GM21825 (cell line): ENCODE measurements at regions not wholly inside any gene's neighbourhood (a gene's known extent, or its start where the extent isn't known, plus 50 kb on each side); places are given as distances from the start of the nearest gene placed in this dataset.

ENCODE experiments used
- ATAC-seq: cut with Tn5 transposase; IDR thresholded peaks from one replicate; pipeline ENCODE4 v1.9.1; 2021; ENCODE audit warnings: mild to moderate bottlenecking, moderate library complexity; ENCODE audit not compliant: unreplicated experiment

DNA sequence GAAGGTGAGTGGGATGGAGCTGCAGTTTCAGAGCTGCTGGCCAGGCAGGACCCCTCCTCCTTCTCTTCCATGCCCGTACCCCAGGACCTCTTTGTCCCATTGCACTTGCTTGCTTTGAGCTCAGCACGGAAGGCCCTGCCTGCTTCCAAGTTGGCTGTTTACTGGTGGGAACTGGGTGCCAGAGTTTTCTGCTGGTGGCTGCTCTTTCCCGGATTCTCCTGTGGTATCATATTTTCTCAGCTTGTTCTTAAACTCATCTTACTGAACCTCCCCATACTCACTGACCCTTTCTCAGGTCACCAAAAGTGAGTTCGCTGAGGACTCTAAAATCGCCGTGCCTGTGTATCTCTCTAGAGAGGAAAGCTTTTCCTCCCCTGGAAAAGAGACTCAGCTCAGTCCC is 297.7 kb upstream of the TNP1 start:
- no peak for ATAC-seq

DNA sequence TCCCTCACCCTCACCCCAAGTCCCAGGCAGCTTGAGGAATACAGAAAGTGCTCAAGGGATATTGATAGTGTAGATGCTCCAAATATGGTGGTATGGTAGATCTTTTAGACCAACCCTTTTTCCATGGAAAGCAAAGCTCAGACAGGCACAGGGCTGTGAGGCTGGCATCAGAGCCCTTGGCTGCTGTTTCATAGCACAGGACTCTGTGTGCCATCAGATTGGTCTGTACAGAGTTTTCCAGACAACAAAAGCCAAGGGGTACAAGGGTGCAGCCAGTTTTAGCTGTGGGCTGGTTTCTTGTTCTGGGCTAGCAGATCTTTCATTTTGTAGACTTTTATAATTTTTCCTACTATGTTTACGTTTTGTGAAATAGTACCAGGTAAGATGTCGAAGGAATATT is 296.9 kb upstream of the TNP1 start:
- no peak for ATAC-seq

DNA sequence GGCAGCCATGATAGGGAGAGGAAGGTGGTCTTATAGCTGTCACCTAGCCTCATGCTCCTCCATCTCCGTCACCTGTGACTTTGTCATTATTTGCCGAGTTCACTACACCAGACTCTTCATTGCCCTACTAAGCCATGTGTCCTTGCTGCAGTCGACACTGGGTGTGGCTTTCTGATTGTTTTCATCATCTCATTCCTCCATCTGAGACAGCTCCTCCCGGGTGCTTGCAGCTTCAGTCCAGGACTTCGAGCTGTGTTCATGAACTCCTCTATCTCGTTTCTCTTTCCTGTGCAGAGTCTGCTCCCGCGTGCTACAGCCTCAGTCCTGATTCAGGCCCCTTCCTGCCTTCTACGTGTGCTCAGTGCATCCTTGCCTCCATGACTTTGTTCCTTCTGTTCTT is 295.1 kb upstream of the TNP1 start:
- ATAC-seq: no peak

DNA sequence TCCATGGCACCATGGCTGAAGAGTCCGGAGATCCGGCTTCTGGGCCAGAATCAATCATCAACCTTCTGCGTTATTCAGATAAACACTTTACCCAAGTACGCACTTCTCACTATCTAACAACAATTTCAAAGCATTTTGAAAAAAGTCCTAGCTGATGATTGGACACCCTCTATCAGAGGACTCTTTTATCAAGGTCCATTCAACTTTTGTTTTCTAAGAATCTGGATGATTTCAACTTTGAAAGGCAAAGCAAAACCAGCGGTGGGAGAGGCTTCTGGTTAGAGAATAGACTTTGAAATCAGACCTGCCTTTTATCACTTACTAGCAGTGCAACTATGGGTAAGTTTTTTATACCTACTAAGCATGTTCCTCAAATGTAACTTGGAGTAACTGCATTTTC is 293.6 kb upstream of the TNP1 start:
- no peak for ATAC-seq

DNA sequence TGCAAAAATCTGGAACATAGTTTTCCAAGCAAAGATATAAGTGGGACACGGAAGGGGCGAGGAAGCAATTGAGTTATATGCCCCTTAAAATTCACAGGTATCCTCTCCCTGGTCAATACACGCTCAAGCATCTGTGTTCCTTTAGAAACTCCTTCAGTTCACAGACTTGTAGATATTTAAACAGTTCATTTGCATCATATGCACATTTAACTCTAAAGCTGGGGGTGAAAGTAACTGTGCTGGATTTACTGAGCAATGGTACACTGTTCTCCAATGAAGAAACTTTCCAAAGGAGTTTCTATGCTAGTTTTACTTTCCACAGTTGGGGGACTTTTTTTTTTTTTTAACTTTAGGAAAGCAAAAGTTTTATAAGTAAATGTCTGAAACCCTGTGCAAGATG is 293.0 kb upstream of the TNP1 start:
- ATAC-seq: no peak

DNA sequence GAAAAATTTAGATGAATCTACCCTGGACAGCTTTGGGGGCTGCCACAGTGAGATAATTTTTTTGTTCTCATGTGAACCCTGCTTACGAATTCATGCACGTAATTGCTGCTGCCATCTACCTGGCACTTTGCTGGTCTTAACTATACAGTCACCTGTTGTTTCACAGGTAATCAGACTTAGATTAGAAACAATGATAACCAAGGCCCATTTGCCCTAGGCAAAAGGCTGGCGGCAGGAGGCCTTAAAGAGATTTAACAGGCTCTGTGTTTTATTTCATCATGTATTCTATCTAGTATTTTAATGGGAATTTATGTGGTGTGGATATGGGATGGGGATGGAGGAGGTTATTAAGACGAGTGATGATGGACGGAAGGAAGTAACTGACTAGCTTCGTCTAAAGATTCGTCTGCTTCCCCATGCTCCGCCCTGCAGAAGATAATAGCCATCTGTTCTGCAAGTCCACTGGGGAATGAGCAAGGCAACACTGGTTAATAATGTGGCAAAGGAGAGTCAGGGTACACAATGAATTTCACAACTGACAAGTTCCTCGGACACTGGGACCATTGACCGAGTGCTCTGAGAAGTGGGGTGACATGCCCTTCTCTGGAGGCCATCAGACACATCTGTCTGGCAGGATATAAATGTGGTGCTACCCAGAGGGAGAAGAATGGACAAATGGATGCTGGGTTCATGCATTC is 291.8 kb upstream of the TNP1 start:
- ATAC-seq: no peak

DNA sequence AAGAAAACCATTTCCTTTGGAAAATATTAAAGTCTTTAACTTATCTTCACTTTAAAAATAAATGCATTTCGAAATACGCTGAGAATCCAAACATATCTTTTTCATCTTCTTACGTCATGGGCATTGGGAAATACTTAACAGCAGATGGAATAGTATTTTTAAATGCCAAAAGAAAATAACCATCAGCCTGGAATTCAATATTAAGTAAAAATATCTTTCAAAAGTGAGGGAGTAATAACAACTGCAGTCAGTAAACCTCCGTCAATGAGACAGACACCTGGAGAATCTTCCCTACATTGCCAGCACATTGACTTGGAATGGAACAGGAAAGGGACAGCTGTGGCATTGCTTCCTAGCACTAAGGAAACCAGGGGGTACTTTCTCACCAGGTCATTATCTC is 290.4 kb upstream of the TNP1 start:
- no peak for ATAC-seq

DNA sequence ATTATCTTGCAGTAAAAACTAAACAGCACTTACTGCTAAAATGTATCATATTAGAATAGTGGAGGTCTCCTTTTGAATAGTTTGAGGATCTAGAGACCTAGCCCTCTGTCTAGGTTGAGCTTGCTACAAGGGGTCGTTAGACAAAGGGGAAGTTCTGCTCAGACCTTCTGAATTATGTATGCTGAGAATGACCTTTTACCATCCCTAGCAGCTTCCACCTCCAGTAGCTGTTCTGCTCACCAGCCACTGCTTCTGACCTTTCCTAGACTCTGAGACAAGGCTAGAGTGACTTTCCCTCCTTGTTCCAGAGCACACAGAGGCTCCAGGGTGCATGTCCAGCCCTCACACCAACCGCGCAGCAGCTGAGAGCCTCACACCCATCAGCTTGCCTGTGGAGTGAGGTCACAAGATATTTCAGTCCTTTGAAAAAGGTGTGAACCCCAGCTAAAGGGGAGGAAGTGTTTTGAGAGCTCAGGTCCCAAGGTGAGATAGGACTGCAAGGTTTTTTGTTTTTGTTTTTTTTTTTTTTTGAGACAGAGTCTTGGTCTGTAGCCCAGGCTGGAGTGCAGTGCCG is 289.3 kb upstream of the TNP1 start:
- ATAC-seq: no peak

DNA sequence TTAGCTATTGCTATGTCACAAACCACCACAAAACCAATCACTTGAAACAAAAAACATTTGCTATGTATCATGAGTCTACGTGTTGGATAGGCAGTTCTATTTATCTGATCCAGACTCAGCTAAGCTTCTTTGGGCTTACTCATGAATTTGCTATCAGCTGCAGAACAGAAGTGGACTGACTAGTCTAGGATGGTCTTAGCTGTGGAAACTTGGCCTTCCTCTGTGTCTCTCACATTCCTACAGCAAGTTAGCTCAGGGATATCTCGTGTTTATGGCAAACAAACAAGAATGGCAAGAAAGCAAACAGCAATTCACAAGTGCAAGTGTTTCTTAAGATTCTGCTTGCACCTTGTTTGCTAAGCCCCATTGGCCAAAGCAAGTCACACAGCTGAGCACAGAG is 288.0 kb upstream of the TNP1 start:
- no peak for ATAC-seq

DNA sequence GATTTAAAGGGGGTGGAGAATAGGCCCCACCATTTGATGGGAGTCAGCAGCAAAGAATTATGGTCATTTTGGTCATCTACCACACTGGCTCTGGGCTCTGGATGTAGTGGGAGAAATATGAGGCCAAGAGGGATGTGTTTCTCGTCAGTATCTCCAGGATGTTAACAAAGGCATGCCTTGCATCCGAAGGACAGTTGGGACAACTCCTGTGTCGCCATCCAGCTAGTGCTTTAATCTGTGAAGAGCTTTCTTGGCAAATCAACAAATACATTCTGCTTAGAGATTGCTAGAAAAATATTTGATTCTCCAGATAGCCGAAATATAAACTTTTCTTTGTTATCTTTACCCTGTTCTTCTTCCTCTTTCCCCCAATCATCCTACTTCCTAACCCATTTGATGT is 287.1 kb upstream of the TNP1 start:
- no peak for ATAC-seq

DNA sequence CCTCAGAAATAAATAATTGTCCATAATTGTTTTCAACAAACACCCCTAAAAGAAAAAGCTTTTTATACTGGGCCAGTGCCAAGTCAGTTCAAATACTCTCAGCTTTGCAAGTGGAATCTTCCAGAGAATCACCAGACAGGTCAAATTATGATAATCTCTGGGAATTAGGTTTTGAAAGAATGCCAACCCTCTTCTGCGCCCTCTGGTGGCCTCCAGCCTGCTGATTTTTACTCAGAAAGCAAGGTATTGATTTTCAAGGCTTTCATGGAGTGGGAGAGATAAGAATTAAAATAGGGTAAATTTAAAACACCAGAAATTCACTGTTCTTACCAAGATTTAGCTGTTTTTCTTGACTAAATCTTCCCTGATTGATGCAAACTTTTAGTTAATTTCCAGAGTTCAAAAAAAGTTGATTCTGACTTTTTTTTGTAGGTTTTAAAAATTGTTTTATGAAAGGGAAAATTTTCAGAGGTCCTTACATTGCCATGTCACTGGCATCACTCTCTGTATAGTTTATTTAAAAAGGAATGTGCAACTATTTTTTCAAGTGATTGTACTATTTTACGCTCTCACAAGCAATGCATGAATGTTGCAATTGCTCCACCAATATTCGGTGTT is 282.9 kb upstream of the TNP1 start:
- ATAC-seq: no peak

DNA sequence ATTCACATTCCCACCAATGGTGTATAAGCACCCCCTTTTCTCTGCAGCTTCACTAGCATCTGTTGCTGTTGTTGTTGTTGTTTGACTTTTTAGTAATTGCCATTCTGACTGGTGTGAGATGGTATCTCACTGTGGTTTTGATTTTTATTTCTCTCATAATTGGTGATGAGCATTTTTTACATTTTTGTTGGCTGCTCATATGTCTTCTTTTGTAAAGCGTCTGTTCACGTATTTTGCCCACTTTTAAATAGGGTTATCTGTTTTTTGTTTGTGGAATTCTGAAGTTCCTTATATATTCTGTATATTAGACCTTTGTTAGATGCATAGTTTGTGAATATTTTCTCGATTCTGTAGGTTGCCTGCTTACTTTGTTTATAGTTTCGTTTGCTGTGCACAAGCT is 278.4 kb upstream of the TNP1 start:
- ATAC-seq: no peak

DNA sequence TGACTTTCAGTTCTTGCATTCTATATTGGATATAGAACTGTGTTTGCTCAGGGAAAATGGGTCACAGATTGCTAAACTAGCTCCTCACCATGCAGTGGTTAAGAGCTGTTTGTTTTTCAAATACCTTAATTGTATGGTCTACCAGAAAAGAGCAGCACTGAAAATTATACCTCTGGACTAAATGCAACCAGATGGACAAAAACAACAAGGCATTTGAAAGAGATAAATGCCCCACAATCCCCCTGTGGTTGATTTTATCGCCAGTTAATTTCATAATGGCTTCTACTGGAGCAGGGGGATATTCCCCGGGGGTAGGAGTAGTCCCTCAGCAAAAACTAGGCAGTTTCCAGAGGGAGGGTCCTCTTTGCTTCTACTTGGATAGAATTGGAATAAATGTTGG is 267.9 kb upstream of the TNP1 start:
- ATAC-seq: no peak

DNA sequence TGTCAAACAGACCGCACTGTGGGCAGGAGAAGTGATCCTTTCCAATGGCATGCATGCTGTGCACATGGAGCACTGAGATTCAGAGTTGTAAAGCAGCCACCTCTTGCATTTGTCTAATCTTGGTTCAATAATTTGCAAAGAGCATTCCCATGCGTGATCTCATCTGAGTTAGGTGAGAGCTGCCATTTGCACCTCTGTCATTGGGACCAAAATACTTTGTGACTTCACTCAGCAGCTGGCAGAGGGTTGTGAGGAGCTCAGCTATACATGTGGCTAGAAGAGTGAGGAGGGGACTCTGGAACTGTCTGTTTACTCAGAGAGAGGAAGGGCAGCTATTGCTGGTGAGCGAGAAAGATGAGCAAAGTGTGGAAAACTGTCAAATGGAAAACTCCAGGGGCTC is 265.1 kb upstream of the TNP1 start:
- no peak for ATAC-seq

DNA sequence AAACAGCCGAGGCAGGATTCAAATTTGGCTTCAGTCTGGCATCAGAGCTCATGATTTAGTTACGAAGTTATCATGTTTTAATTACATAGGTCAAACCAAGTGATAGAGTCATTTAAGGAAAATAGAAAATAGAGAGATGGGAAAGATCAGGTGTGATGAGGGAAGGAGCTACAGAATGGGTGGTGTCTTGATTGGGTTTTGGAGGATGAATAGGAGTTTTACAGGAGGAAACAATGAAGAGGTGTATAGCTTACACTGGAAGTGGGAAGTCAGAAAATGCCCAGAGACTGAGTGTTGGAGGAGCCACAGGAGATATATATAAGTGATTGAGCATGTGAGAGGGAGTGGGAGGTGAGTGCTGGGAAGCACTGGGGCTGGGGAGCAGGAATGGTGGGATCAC is 264.2 kb upstream of the TNP1 start:
- no peak for ATAC-seq

DNA sequence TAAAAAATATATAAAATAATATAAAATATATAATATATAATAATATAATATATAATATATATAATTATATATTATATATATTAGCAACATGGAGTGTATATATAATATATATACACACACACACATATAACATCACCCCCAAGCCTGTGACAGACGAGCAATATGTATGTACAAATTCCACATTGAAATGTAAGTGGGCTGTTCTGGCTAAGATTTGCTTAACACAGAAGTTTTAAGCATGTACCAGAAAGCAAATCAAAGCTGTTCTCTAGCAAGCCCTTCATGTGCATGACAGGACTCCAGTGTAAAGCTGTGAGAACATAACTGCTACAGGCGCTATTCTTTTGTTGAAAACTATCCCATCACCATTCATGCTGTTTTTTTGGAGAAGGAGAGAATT is 261.7 kb upstream of the TNP1 start:
- ATAC-seq: no peak

DNA sequence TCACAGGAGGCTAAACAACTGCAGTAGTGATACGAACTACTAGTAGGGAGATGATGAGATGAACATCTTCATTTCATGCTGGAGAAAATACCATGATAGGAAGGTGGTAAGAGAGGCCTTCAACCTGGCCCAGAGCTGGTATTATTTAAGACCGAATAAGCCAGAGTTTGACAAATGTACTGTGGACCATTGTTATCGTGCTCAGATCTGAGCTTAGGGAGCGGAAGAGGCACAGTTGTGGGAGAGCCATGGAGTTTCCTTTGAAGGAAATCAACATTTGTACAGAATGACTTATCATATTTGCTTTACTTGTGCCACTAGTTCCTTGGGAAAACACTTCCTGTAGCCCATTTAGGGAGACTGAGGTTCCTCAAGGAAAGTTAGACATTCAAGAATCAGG is 260.6 kb upstream of the TNP1 start:
- ATAC-seq: no peak

DNA sequence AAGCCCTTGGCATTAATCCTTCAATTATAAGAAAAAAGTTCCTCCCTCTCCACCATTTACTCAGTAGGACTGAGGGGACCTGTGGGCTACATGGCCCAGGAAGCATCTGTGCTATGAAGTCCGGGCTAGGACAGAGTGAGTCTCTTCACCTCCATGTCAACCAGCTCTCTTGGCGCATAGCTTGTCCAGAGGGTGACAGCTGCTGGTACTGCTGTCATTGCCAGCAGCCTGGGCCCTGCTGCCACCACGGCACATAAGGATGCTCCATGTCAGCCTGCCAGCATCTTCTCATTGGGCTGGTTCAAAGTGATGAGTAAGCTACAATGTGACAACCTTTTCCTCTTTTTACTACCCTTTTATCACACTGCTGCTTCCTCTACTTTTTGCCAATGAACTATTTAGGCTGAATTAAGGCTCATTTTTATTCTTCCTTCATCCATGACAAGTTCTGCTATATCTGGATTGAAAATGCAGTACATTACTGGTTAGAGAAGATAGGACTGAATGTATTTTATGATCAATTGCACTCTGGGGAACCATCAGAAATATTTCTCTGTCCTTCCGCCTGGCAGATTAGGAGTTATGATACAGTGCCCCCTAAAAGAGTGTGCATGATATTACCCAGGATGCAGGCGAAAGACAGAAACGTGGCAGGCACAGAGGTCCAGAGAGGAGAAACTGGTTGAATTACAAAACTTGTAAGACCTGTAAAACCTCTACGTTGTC is 258.9 kb upstream of the TNP1 start:
- ATAC-seq: no peak

DNA sequence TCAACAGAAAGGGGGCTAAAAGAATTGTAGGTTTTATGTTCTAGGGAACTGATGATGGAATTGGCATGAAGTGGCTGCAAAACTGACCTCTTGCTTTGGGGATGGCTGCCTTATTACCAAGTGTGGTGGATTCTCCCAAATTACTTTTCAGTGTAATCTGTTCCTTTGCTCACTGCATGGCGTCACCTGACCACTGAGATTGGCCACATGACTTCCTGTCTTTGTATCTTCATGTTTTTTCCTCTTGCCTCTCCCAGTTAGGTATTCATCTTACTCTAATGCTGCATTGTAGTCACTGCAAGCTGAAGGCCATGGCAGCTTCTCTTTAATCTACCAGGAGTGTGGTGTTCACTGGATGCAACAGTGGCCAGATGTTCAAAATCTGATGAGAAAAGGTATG is 257.7 kb upstream of the TNP1 start:
- ATAC-seq: no peak

DNA sequence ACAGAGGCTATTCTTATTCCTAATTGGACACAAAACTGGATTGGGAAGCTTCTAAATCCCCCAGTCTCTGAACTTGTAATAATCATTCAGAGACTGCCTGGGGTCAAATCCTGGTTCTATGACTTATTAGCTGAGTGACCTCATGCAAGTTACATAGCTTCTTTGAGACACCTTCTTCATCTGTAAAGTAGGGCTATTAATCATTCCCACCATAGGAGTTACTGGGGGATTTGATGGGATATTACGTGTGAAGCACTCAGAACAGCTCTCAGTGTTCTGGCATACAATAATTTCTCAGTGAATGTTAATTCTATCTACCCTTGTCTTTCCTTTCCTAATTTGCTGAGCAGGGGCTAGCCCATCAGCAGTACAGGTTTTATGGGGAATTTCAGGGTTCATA is 256.7 kb upstream of the TNP1 start:
- ATAC-seq: no peak

DNA sequence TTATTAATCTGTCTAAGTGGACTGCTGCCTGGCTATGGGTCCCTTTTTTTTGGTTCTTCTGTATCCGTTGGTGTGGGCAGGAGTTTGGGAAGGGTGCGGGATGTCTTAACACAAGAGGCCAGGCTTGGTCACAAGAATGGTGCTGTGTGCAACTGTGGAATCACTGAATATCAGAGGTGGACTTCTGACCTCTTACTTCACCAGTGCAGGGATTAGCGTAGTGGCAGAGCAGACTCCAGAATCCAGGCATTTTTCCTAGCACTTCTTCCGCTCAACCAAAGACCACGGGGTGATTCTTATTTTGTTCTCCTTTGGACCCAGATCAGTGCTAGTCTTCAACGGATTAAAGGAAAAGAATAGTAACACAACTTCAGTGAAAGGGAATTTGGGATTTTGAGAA is 254.3 kb upstream of the TNP1 start:
- ATAC-seq: no peak

DNA sequence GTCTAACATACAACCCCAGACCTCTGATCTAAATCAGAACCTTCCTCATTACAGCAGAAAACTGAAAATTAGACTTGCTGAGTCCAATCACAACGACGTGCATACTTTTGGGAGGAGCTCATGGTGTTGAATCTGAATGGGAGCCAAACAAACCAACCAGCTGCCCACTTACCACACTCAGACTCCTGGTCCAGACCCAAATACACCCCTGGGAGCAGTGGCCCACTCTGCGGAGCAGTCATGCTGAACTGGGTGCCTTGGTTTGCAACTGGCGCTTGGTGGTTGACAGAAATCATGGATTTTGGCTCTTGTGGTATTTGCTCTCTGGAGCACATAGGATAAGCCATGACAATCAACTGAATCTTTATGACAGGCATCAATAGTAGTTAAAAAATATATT is 253.6 kb upstream of the TNP1 start:
- no peak for ATAC-seq
